Stimulated activated CD4-positive, alpha-beta T cell treated with anti-CD3 and anti-CD28 coated beads, Interleukin-1b, Interleukin-23, amount 100 ng/mL, for 48 hours (primary cell): ENCODE measurements at regions not wholly inside any gene's neighbourhood (a gene's known extent, or its start where the extent isn't known, plus 50 kb on each side); places are given as distances from the start of the nearest gene placed in this dataset.

Experiments
- DNase-seq: peaks from one replicate; pipeline ENCODE4 v3.0.0-alpha.2; 2020

GRCh38 chr2:81589406-81589805 lies 1284.9 kb upstream of the LRRTM1 start:
- DNase-seq = no peak

- no peak for DNase-seq
Observed at GRCh38 chr2:81583311-81584108, 1279.0 kb upstream of the LRRTM1 start.

GRCh38 chr2:81576713-81577112 lies 1272.2 kb upstream of the LRRTM1 start:
- DNase-seq = no peak

- no peak for DNase-seq
Observed at GRCh38 chr2:81551040-81551634, 1246.6 kb upstream of the LRRTM1 start.

- no peak for DNase-seq
Observed at GRCh38 chr2:81550277-81550676, 1245.7 kb upstream of the LRRTM1 start.

GRCh38 chr2:81549646-81550045 lies 1245.1 kb upstream of the LRRTM1 start:
- no peak for DNase-seq

GRCh38 chr2:81545626-81546025 lies 1241.1 kb upstream of the LRRTM1 start:
- DNase-seq = no peak

GRCh38 chr2:81542119-81542518 lies 1237.6 kb upstream of the LRRTM1 start:
- DNase-seq = no peak

- DNase-seq = no peak
Observed at GRCh38 chr2:81529944-81530343, 1225.4 kb upstream of the LRRTM1 start.

- no peak for DNase-seq
Observed at GRCh38 chr2:81528852-81529480, 1224.4 kb upstream of the LRRTM1 start.

- no peak for DNase-seq
Observed at GRCh38 chr2:81523344-81523743, 1218.8 kb upstream of the LRRTM1 start.

- DNase-seq = no peak
Observed at GRCh38 chr2:81513328-81513727, 1208.8 kb upstream of the LRRTM1 start.

GRCh38 chr2:81505586-81505985 lies 1201.0 kb upstream of the LRRTM1 start:
- no peak for DNase-seq

- no peak for DNase-seq
Observed at GRCh38 chr2:81495556-81495955, 1191.0 kb upstream of the LRRTM1 start.

- no peak for DNase-seq
Observed at GRCh38 chr2:81483254-81483653, 1178.7 kb upstream of the LRRTM1 start.

- no peak for DNase-seq
Observed at GRCh38 chr2:81481994-81482368, 1177.4 kb upstream of the LRRTM1 start.

GRCh38 chr2:81481242-81481993 lies 1176.9 kb upstream of the LRRTM1 start:
- DNase-seq = no peak

- DNase-seq = no peak
Observed at GRCh38 chr2:81467096-81467495, 1162.5 kb upstream of the LRRTM1 start.

GRCh38 chr2:81462420-81462819 lies 1157.9 kb upstream of the LRRTM1 start:
- no peak for DNase-seq

GRCh38 chr2:81445176-81445575 lies 1140.6 kb upstream of the LRRTM1 start:
- DNase-seq = no peak

GRCh38 chr2:81437456-81438000 lies 1133.0 kb upstream of the LRRTM1 start:
- DNase-seq = no peak

GRCh38 chr2:81436256-81436655 lies 1131.7 kb upstream of the LRRTM1 start:
- no peak for DNase-seq

- DNase-seq = no peak
Observed at GRCh38 chr2:81412681-81413080, 1108.1 kb upstream of the LRRTM1 start.
